SH-SY5Y (cell line): ENCODE measurements at regions not wholly inside any gene's neighbourhood (a gene's known extent, or its start where the extent isn't known, plus 50 kb on each side); places are given as distances from the start of the nearest gene placed in this dataset.

ENCODE experiments used
- GATA2 ChIP-seq: IDR thresholded peaks from 2 replicates; pipeline ENCODE4 v1.6.1; 2011; ENCODE audit warnings: mild to moderate bottlenecking, low read depth, low read length
- GATA3 ChIP-seq: IDR thresholded peaks from 2 replicates; pipeline ENCODE4 v1.6.1; 2011; ENCODE audit warnings: low read depth, mild to moderate bottlenecking, low read length, moderate library complexity

DNA sequence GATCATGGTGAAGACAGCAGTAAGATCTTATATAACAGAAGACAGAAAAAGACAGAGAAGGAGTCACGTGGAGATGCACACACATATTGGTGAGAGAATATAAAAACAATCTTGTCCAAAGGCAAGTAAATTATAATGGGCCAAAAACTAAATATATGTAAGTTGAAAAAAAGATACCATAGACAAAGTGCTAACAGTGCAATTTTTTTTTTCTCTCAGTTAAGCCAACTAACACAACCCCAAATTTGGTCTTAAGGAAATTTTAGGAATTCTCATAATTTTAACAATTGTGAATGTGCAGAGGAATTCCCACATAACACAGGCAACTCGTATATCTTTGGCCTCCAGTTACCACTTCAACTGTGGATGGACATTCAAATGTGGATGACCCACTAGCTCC lies 432.2 kb downstream of the SOX2 start:
- TF ChIP-seq GATA3 (no peak), GATA2 (no peak)
